IMR-90 (cell line): ENCODE measurements at regions not wholly inside any gene's neighbourhood (a gene's known extent, or its start where the extent isn't known, plus 50 kb on each side); places are given as distances from the start of the nearest gene placed in this dataset.

Experiments
- BHLHE40 ChIP-seq: fragments of 150-350 bp; IDR thresholded peaks from 2 replicates; pipeline ENCODE4 v1.6.1; 2016; ENCODE audit warnings: mild to moderate bottlenecking, low read depth, low read length
- ELK1 ChIP-seq: fragments of 150-350 bp; IDR thresholded peaks from 2 replicates; pipeline ENCODE4 v1.6.1; 2016; ENCODE audit warnings: low read depth, mild to moderate bottlenecking, low read length, moderate library complexity, borderline replicate concordance
- MXI1 ChIP-seq: IDR thresholded peaks from 2 replicates; pipeline ENCODE4 v1.6.1; 2012; ENCODE audit warnings: low read depth, mild to moderate bottlenecking, low read length, moderate library complexity, borderline replicate concordance
- POLR2A ChIP-seq: IDR thresholded peaks from 2 replicates; pipeline ENCODE4 v1.6.1; 2012; ENCODE audit warnings: mild to moderate bottlenecking, low read depth, low read length
- RAD21 ChIP-seq: IDR thresholded peaks from 2 replicates; pipeline ENCODE4 v1.6.1; 2012; ENCODE audit warnings: low read length, improper control_type of control experiment
- RCOR1 ChIP-seq: IDR thresholded peaks from 2 replicates; pipeline ENCODE4 v1.6.1; 2012; ENCODE audit warnings: mild to moderate bottlenecking, low read length, improper control_type of control experiment; ENCODE audit not compliant: insufficient replicate concordance
- RFX5 ChIP-seq: IDR thresholded peaks from 2 replicates; pipeline ENCODE4 v1.8.0; 2012; ENCODE audit warnings: low read depth, mild to moderate bottlenecking, low read length, moderate library complexity
- SMC3 ChIP-seq: fragments of 150-350 bp; IDR thresholded peaks from 2 replicates; pipeline ENCODE4 v1.6.1; 2016; ENCODE audit warnings: low read depth, mild to moderate bottlenecking, antibody characterized with exemption, low read length, moderate library complexity
- TF ChIP-seq, protein P1 (sequence below): conservative IDR thresholded peaks from 2 replicates; pipeline ENCODE4 v1.5.1; 2012; ENCODE audit warnings: mild to moderate bottlenecking, low read depth, low read length, improper control_type of control experiment

DNA sequence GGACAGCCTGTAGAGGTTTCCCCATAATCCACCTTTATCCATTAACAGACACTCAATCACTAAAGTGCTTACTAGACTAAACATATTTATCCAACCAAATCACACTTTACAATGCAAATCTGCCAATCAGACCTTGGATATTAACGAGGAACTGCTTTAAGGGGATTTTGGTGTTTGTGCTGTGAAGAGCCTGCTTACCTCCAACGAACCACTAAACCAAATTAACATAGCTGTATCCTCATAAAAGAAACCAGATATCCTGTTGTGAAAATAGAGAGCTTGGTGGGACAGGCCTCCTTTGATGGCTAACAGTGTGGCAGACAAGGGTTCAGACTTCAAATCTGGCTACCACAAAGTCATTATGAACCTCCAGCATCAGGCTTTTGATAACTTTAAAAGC, 252.6 kb upstream of the HAND2 start:
- TF ChIP-seq, protein P1, sequence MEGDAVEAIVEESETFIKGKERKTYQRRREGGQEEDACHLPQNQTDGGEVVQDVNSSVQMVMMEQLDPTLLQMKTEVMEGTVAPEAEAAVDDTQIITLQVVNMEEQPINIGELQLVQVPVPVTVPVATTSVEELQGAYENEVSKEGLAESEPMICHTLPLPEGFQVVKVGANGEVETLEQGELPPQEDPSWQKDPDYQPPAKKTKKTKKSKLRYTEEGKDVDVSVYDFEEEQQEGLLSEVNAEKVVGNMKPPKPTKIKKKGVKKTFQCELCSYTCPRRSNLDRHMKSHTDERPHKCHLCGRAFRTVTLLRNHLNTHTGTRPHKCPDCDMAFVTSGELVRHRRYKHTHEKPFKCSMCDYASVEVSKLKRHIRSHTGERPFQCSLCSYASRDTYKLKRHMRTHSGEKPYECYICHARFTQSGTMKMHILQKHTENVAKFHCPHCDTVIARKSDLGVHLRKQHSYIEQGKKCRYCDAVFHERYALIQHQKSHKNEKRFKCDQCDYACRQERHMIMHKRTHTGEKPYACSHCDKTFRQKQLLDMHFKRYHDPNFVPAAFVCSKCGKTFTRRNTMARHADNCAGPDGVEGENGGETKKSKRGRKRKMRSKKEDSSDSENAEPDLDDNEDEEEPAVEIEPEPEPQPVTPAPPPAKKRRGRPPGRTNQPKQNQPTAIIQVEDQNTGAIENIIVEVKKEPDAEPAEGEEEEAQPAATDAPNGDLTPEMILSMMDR, result no peak
- TF ChIP-seq POLR2A, result no peak
- TF ChIP-seq ELK1, result no peak
- no peak for TF ChIP-seq BHLHE40
- no peak for TF ChIP-seq SMC3
- no peak for TF ChIP-seq MXI1
- no peak for TF ChIP-seq RCOR1
- TF ChIP-seq RAD21, result no peak
- TF ChIP-seq RFX5, result no peak
